Muscle of back (tissue), 3 donors: ENCODE measurements at regions not wholly inside any gene's neighbourhood (a gene's known extent, or its start where the extent isn't known, plus 50 kb on each side); places are given as distances from the start of the nearest gene placed in this dataset.
A peak's percentile ranks its signal among the peaks of the same experiment; 100 is the strongest.

Experiments used
- DNase-seq, 3 donors: peaks; one replicate each; pipeline versions ENCODE4 v3.0.0 to v3.0.0-alpha.2; 2013

GRCh38 chr19:34109596-34109995, 62.7 kb upstream of the LSM14A start:
- DNase-seq, result no peak

DNA sequence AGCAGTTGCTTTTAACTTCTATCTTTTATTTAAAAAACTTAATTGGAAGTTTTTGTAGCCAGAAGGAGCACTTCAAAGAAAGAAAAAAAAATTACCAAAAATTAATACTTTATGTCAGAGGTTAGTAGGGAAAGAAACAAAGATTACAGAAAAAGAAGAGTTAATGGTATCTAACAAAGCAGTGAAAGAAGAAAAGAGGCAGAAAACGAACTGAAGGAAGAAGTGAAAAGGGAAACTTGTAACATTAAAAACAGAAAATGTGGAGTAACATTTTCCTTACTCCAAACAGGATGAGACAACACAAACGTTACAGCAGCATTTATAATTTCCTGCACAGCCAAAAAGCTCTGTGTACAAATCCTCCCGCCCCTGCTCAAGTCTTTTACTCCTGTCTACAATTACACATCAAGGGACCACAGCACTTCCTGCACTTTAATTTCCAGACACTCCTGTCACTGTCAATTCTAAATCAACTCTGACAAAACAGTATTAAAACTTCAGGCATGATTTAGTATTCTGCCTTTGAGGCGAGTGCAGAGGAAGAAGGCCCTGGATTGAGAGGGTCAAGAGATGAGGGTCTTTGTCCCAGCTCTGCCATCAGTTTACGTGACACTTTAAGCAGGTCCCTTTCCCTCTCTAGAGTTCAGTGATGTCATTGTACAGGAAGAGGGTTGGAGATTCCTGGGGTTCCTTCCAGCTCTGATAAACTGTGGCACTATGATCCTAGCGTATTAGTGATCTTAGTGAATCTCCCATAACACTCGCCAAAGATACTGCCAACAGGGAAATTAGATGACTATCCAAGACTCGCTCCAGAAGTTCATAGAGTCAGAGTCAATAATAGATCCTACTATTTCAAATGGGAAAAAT, 53.2 kb upstream of the LSM14A start:
- no peak for DNase-seq

DNA sequence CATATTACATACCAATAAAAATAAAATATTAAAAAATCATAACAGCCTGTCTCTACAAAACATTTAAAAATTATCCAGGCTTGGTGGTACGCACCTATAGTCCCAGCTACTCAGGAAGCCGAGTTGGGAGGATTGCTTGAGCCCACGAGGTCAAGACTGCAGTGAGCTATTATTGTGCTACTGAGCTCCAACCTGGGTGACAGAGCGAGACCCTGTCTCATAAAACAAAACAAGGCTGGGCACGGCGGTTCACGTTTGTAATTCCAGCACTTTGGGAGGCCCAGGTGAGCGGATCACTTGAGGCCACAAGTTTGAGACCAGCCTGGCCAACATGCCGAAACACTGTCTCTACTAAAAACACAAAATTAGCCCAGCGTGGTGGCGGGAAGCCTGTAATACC, 52.2 kb upstream of the LSM14A start:
- DNase-seq, result no peak

DNA sequence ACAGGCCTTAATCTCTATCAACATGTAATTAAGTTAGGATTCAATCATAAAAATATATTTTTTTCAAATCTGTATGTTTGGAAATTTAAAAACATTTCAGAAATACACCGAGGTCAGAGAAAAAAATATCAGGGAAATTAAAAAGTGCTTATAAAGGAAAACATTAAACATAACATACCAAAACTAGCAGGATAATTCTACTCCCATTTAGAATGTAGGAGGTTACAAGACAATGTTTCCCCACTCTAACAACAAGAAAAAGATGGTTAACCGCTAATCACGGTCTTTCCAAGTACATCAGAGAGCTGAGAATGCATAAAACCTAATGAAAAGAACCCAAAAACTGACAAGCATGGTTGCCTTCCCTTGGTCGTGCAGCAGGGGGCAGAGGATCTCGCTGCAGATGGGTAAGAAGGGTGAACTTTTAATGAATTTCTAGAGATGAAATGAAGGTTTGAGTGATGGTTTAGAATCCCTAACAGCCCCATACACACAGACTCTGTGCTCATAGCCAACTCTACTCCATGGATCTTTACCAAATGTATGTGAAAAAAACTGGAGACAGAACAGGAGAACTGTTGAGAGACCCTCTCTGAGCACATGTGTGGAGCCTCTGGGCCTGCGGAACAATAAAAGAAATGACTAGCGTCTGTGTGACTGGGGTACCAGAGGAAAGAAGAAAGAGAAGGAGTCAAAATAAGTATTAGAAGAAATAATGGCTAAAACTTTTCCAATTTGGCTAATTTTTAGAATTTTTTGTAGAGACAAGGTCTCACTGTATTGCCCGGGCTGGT, 51.3 kb upstream of the LSM14A start:
- DNase-seq, result peak in 1 of 3 donors; percentile 27
